ENCODE measurements at regions not wholly inside any gene's neighbourhood (a gene's known extent, or its start where the extent isn't known, plus 50 kb on each side); places are given as distances from the start of the nearest gene placed in this dataset.

DNA sequence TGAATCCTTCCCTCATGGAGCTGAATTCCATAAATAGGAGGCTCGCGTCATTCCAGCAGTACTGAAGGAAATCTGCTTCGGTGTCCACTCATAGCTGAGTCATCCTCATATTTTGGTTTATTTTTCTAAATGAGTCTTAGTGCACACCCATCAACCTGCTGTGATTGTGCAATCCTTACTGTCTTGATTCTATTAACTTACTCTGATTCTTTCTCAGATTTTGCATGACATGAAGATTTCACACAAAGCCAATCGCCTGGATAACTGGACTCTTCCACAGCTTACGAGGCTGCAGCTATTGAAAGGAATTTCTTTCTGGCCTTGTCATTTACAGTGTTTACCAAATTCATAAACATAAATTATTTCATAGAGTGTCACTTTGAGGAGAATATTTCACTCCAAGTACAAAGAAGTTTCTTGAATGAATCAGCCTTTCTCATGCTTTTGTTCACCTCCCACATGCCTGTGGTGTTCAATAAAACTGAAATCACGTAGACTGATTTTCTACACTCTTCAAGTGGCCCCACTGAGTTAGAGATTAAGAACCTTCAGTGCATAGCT is 207.6 kb upstream of the SLITRK2 start:
- H3K79me1 ChIP-seq (ENCODE audit: low read depth in 1 of 2, low read length in 2 of 2): no peaks in the 10 kb centered on the region
- H2AK5ac ChIP-seq (ENCODE audit: low read depth, low read length): no peak overlapping the region
- H3K36me3 ChIP-seq (ENCODE audit: control insufficient read depth, insufficient read depth, low read length): no peaks in the 10 kb centered on the region
- H2BK20ac ChIP-seq (ENCODE audit: low read depth, low read length): no peak overlapping the region
- no TSS peak for BruUV-seq (replicated peaks)
- H3K4me2 ChIP-seq (ENCODE audit: low read depth, low read length): no peak overlapping the region
- CTCF ChIA-PET: no interaction called here
- H3K4me3 ChIP-seq (ENCODE audit: insufficient read depth, low read depth, low read length): no peak overlapping the region
- no peak overlapping the region for H4K5ac ChIP-seq (ENCODE audit: low read depth, low read length)
- ATAC-seq (ENCODE audit: low read depth): no peak
- POLR2A ChIA-PET (ENCODE audit: unreplicated experiment): no interaction called here
- no peaks in the 10 kb centered on the region for H3K9me1 ChIP-seq (ENCODE audit: insufficient read depth, low read length)
- H4K91ac ChIP-seq (ENCODE audit: insufficient read depth, low read depth, low read length): no peak overlapping the region
- peak; percentile 63 for DNase-seq
- intact Hi-C loops (cut with micrococcal nuclease) (no loop called here), dilution Hi-C loops (cut with HindIII; ENCODE audit: low sequenced_read_pairs, unreplicated experiment) (no loop called here), in situ Hi-C loops (cut with MboI; ENCODE audit: low sequenced_read_pairs) (no loop called here)
- no peaks in the 10 kb centered on the region for H3K4me1 ChIP-seq (ENCODE audit: control insufficient read depth, insufficient read depth, low read length)
- WGBS, 2 experiments (ENCODE audit: extremely low coverage in 2 of 2, insufficient read length in 1 of 2): no CpG with 5 or more reads among the region's 6 CpGs
- H3K9ac ChIP-seq (ENCODE audit: low read depth, low read length): no peak overlapping the region
- no peak overlapping the region for H2AFZ ChIP-seq (replicated peaks; ENCODE audit: low read length, poor library complexity)
- H4K20me1 ChIP-seq (ENCODE audit: insufficient read depth, low read length): no peaks in the 10 kb centered on the region
- no peak overlapping the region for H2BK15ac ChIP-seq (ENCODE audit: low read depth, low read length)
- H3K27me3 ChIP-seq (ENCODE audit: control insufficient read depth, insufficient read depth, low read length): no peaks in the 10 kb centered on the region
- H2AK9ac ChIP-seq (replicated peaks; ENCODE audit: low read depth, low read length, poor library complexity): no peak overlapping the region
- H3K14ac ChIP-seq (replicated peaks; ENCODE audit: low read depth, low read length): no peak overlapping the region
- H3K18ac ChIP-seq (ENCODE audit: low read depth, low read length): no peak overlapping the region
- H3K4ac ChIP-seq (ENCODE audit: low read depth, low read length): no peak overlapping the region
- no peak overlapping the region for H3K56ac ChIP-seq (ENCODE audit: extremely low read depth, insufficient read depth, low read length)
- H2BK5ac ChIP-seq (ENCODE audit: low read depth, low read length, poor library complexity, severe bottlenecking): no peak overlapping the region
- no peak overlapping the region for H2BK120ac ChIP-seq (ENCODE audit: low read depth, low read length)
- no peak overlapping the region for H3K23ac ChIP-seq (ENCODE audit: low read depth, low read length)
- no peak overlapping the region for H4K8ac ChIP-seq (ENCODE audit: low read depth in 2 of 2, low read length in 2 of 2)
- no peaks in the 10 kb centered on the region for H3K9me3 ChIP-seq (ENCODE audit: control insufficient read depth, insufficient read depth, low read length)
- H3K27ac ChIP-seq (ENCODE audit: insufficient read depth, low read length): no peak overlapping the region
- TF ChIP-seq MAZ (IDR thresholded peaks at IDR 0.05; ENCODE audit: borderline replicate concordance, low read depth, low read length) (no peak), CHD1 (IDR thresholded peaks at IDR 0.05; ENCODE audit: low read depth, low read length) (no peak), CEBPB (IDR thresholded peaks at IDR 0.05; ENCODE audit: low read depth, low read length) (peak; percentile 95), NFE2L2 (IDR thresholded peaks at IDR 0.05; ENCODE audit: low read depth, low read length) (no peak), MAFK (IDR thresholded peaks at IDR 0.05; ENCODE audit: low read depth, low read length) (no peak)

Measured in IMR-90 (cell line).